ENCODE measurements at regions not wholly inside any gene's neighbourhood (a gene's known extent, or its start where the extent isn't known, plus 50 kb on each side); places are given as distances from the start of the nearest gene placed in this dataset.

- DNase-seq, result no peak
These were observed 209.7 kb upstream of the PLET1 start for GRCh38 chr11:112470355-112470754.

- DNase-seq, result no peak
These were observed 211.1 kb upstream of the PLET1 start for GRCh38 chr11:112471731-112472130.

- DNase-seq, result no peak
These were observed 216.5 kb upstream of the PLET1 start for GRCh38 chr11:112477152-112477551.

GRCh38 chr11:112477581-112478317, 217.1 kb upstream of the PLET1 start:
- DNase-seq, result no peak

GRCh38 chr11:112478806-112479205, 218.1 kb upstream of the PLET1 start:
- no peak for DNase-seq

- no peak for DNase-seq
These were observed 220.8 kb upstream of the PLET1 start for GRCh38 chr11:112481431-112481830.

- no peak for DNase-seq
These were observed 221.2 kb upstream of the PLET1 start for GRCh38 chr11:112481893-112482292.

GRCh38 chr11:112485280-112485679, 224.6 kb upstream of the PLET1 start:
- no peak for DNase-seq

- no peak for DNase-seq
These were observed 237.2 kb upstream of the PLET1 start for GRCh38 chr11:112497826-112498225.

GRCh38 chr11:112498701-112499100, 238.0 kb upstream of the PLET1 start:
- no peak for DNase-seq

GRCh38 chr11:112499153-112499880, 238.7 kb upstream of the PLET1 start:
- no peak for DNase-seq

- no peak for DNase-seq
These were observed 239.2 kb upstream of the PLET1 start for GRCh38 chr11:112499881-112500204.

GRCh38 chr11:112503410-112503809, 242.8 kb upstream of the PLET1 start:
- no peak for DNase-seq

- DNase-seq, result no peak
These were observed 243.4 kb upstream of the PLET1 start for GRCh38 chr11:112504056-112504455.

GRCh38 chr11:112506852-112507251, 246.2 kb upstream of the PLET1 start:
- DNase-seq, result no peak

GRCh38 chr11:112507281-112507680, 246.6 kb upstream of the PLET1 start:
- no peak for DNase-seq

- DNase-seq, result no peak
These were observed 248.1 kb upstream of the PLET1 start for GRCh38 chr11:112508750-112509149.

- no peak for DNase-seq
These were observed 248.6 kb upstream of the PLET1 start for GRCh38 chr11:112509300-112509699.

GRCh38 chr11:112511271-112511670, 250.6 kb upstream of the PLET1 start:
- no peak for DNase-seq

- DNase-seq, result no peak
These were observed 251.3 kb upstream of the PLET1 start for GRCh38 chr11:112511911-112512310.

- DNase-seq, result no peak
These were observed 252.8 kb upstream of the PLET1 start for GRCh38 chr11:112513417-112513816.

GRCh38 chr11:112514011-112514740, 253.5 kb upstream of the PLET1 start:
- no peak for DNase-seq

GRCh38 chr11:112516261-112516660, 255.6 kb upstream of the PLET1 start:
- DNase-seq, result no peak

- DNase-seq, result no peak
These were observed 256.1 kb upstream of the PLET1 start for GRCh38 chr11:112516755-112517154.

Data from activated CD4-positive, alpha-beta T cell treated with anti-CD3 and anti-CD28 coated beads, Interleukin-2, amount 50 U/mL, for 48 hours (primary cell).